Choroid plexus epithelial cell (primary cell): ENCODE measurements at regions not wholly inside any gene's neighbourhood (a gene's known extent, or its start where the extent isn't known, plus 50 kb on each side); places are given as distances from the start of the nearest gene placed in this dataset.

Experiments
- DNase-seq: peaks from one replicate; pipeline ENCODE4 v3.0.0-alpha.2; 2010; ENCODE audit warnings: low read depth
- H3K4me3 ChIP-seq: 2 replicates; pipeline ENCODE4 v1.5.1; 2011; ENCODE audit warnings: low read depth, mild to moderate bottlenecking, control low read depth, low read length, moderate library complexity
- TF ChIP-seq, protein P1 (sequence below): conservative IDR thresholded peaks from 2 replicates; pipeline ENCODE4 v1.5.1; 2011; ENCODE audit warnings: low read depth, mild to moderate bottlenecking, control low read depth, inconsistent platforms, low read length, moderate library complexity

DNA sequence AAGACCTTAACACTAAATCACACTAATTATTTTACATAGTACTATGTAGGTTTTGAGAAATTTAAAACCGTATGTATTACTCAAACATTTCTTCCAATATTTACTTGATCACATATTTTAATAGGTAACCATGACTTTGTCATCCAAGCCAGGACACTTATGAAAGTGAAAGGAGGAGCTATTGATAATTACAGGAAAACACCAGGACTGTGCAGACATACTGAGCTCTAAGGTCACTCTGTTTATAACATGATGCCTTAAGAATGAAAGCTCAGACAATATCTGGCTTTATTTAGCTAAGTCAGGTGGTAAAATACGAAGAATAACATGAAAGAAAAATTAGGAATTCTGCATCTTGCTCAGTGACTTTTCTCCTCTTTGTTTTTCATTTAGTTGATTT is 216.0 kb upstream of the NANOGP8 start:
- no peak overlapping the region for H3K4me3 ChIP-seq
- DNase-seq = no peak
- TF ChIP-seq, protein P1, sequence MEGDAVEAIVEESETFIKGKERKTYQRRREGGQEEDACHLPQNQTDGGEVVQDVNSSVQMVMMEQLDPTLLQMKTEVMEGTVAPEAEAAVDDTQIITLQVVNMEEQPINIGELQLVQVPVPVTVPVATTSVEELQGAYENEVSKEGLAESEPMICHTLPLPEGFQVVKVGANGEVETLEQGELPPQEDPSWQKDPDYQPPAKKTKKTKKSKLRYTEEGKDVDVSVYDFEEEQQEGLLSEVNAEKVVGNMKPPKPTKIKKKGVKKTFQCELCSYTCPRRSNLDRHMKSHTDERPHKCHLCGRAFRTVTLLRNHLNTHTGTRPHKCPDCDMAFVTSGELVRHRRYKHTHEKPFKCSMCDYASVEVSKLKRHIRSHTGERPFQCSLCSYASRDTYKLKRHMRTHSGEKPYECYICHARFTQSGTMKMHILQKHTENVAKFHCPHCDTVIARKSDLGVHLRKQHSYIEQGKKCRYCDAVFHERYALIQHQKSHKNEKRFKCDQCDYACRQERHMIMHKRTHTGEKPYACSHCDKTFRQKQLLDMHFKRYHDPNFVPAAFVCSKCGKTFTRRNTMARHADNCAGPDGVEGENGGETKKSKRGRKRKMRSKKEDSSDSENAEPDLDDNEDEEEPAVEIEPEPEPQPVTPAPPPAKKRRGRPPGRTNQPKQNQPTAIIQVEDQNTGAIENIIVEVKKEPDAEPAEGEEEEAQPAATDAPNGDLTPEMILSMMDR = no peak

- TF ChIP-seq, protein P1 = no peak
- no peak for DNase-seq
- no peak overlapping the region for H3K4me3 ChIP-seq
These were observed 214.1 kb upstream of the NANOGP8 start for GRCh38 chr15:35299059-35299735.

GRCh38 chr15:35298509-35298908 is 213.4 kb upstream of the NANOGP8 start:
- H3K4me3 ChIP-seq = no peak overlapping the region
- TF ChIP-seq, protein P1 = no peak
- no peak for DNase-seq

- DNase-seq = peak; percentile 81
These were observed 208.4 kb upstream of the NANOGP8 start for GRCh38 chr15:35293353-35294130.

DNA sequence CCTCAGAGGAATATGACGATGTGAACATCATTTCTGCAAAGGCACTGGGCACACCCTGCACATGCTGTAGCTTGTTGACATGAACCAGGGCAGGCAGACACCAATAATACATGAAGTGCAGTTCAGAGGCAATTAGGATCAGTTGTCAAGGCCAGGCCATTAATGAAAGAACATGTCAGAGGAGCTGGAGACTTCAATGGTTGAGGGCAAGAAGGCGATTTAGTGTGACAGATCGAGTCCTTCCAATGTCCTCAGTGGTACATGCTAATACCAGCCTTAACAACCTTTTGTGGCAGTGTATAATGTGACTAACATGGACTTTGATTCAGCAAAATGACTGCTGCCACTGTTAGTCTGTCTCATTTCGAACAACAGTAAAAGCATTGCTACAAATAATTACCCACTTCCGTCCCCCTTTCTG is 205.2 kb upstream of the NANOGP8 start:
- no peak for DNase-seq
- TF ChIP-seq, protein P1 = no peak
- H3K4me3 ChIP-seq = no peak overlapping the region

More at GRCh38 chr15:35293353-35294130, 208.4 kb upstream of the NANOGP8 start:
- TF ChIP-seq, protein P1 = peak; percentile 54
- H3K4me3 ChIP-seq = no peak overlapping the region

DNA sequence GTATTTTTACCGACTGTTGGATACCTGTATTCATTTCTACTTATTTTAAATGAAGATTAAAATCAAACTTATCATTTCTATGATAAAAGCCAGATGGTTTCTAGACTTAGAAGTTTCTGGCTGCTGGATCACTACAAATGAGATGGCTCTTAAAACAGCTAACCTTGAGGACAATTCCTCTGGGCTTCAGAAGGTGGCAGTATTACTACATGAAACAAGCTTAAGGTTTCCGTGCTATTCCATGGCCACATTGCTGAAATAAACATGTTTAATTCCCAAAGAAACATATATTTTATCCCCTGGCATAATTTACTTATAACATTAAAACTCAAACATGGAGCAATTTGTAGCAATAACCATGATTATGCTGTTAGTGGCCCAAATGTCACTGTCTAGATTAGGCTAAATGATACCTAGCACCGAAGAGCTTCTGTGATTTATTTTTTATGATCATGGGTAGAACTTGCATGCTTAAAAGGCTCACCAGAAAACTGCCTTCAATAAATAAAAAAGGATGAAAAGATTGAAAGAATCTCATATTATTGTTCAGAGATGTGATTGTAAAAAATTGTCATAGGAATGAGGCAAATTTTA is 204.0 kb upstream of the NANOGP8 start:
- TF ChIP-seq, protein P1 = peak; percentile 88
- DNase-seq = peak; percentile 89
- no peak overlapping the region for H3K4me3 ChIP-seq
